ENCODE measurements at regions not wholly inside any gene's neighbourhood (a gene's known extent, or its start where the extent isn't known, plus 50 kb on each side); places are given as distances from the start of the nearest gene placed in this dataset.

DNA sequence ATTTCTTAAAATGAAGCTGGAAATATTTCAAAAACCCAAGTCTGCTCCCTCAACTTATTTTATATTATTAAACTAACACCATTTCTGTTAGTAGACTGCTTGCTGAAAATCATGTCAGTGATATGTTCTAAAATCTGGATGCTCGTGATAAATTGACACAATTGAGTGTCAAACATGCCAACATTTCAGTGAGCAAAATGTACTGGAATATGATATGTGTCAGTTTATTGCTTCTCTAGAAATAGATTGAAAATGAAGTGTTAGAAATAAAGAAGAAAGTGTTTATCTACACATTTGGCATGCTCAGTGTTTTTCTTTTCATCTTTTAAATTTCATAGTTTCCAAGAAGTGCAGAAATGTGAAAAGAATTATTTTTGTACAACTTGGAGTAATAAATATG, 624.6 kb downstream of the SI start:
- POLR2A ChIA-PET, result no interaction called here
- no peak for FAIRE-seq
- Histone ChIP-seq H3K4me2 (no peak overlapping the region), H3K27ac (no peak overlapping the region), H3K4me1 (no peaks in the 10 kb centered on the region), H3K4me3 (no peak overlapping the region), H3K9me3 (no peaks in the 10 kb centered on the region)
- no peak for DNase-seq (ENCODE audit: low read depth in 1 of 2, low spot score in 1 of 2)
- WGBS (ENCODE audit: missing lambda C conversion rate), result 44% methylated on average over 1 of the region's 1 CpG
- no peak for ATAC-seq
- TF ChIP-seq POLR2AphosphoS2 (conservative IDR thresholded peaks at IDR 0.05; ENCODE audit: low read length) (no peak), KDM1A (IDR thresholded peaks at IDR 0.05; ENCODE audit: low read depth) (no peak), TP53 (CRISPR knock-in tag; IDR thresholded peaks at IDR 0.05) (no peak), ESRRA (IDR thresholded peaks at IDR 0.05; ENCODE audit: borderline replicate concordance, low read length) (no peak), ZSCAN20 (CRISPR knock-in tag; IDR thresholded peaks at IDR 0.05) (no peak), PHF8 (IDR thresholded peaks at IDR 0.05; ENCODE audit: borderline replicate concordance, low read depth) (no peak), GATA3 (IDR thresholded peaks at IDR 0.05; ENCODE audit: borderline replicate concordance) (no peak), CBX2 (IDR thresholded peaks at IDR 0.05; ENCODE audit: borderline replicate concordance, low read depth) (no peak), MAFK (IDR thresholded peaks at IDR 0.05; ENCODE audit: partially characterized antibody) (no peak), HOXB5 (CRISPR knock-in tag; IDR thresholded peaks at IDR 0.05) (no peak)
- TF ChIP-seq, protein P1, sequence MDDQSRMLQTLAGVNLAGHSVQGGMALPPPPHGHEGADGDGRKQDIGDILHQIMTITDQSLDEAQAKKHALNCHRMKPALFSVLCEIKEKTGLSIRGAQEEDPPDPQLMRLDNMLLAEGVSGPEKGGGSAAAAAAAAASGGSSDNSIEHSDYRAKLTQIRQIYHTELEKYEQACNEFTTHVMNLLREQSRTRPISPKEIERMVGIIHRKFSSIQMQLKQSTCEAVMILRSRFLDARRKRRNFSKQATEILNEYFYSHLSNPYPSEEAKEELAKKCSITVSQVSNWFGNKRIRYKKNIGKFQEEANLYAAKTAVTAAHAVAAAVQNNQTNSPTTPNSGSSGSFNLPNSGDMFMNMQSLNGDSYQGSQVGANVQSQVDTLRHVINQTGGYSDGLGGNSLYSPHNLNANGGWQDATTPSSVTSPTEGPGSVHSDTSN (IDR thresholded peaks at IDR 0.05), result no peak
- TF ChIP-seq, protein P2, sequence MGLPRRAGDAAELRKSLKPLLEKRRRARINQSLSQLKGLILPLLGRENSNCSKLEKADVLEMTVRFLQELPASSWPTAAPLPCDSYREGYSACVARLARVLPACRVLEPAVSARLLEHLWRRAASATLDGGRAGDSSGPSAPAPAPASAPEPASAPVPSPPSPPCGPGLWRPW (IDR thresholded peaks at IDR 0.05), result no peak
- TF ChIP-seq, protein P3, sequence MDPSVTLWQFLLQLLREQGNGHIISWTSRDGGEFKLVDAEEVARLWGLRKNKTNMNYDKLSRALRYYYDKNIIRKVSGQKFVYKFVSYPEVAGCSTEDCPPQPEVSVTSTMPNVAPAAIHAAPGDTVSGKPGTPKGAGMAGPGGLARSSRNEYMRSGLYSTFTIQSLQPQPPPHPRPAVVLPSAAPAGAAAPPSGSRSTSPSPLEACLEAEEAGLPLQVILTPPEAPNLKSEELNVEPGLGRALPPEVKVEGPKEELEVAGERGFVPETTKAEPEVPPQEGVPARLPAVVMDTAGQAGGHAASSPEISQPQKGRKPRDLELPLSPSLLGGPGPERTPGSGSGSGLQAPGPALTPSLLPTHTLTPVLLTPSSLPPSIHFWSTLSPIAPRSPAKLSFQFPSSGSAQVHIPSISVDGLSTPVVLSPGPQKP (IDR thresholded peaks at IDR 0.05; ENCODE audit: low read depth, low read length), result no peak
- CTCF ChIA-PET, result no interaction called here

DNA sequence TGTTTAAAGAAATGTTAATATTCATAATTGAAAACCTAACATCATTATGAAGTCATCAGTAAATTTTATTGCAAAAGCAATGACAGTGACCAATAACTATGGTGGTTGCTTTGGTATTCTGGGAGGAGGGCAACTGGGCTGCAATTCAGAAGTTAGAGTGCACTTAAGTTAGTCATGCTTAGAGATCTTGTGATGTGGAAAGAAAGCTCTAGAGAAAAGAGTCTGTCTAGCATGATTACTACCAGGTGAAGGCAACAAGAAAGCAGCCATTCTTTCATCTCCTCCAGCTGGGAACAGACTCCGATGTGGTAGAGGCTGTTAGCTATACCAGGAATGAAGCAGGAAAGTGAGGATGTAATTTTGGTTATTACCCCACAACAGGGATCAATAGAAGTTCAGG, 625.6 kb downstream of the SI start:
- ATAC-seq (no peak), DNase-seq (ENCODE audit: low read depth in 1 of 2, low spot score in 1 of 2) (no peak), FAIRE-seq (no peak)
- H3K4me3 ChIP-seq, result no peak overlapping the region
- ChIA-PET POLR2A (no interaction called here), CTCF (no interaction called here)
- no peak for TF ChIP-seq RFX5 (IDR thresholded peaks at IDR 0.05)
- TF ChIP-seq GATA3 (IDR thresholded peaks at IDR 0.05; ENCODE audit: borderline replicate concordance), result no peak
- no peak for TF ChIP-seq SREBF2 (IDR thresholded peaks at IDR 0.05)
- TF ChIP-seq, protein P4, sequence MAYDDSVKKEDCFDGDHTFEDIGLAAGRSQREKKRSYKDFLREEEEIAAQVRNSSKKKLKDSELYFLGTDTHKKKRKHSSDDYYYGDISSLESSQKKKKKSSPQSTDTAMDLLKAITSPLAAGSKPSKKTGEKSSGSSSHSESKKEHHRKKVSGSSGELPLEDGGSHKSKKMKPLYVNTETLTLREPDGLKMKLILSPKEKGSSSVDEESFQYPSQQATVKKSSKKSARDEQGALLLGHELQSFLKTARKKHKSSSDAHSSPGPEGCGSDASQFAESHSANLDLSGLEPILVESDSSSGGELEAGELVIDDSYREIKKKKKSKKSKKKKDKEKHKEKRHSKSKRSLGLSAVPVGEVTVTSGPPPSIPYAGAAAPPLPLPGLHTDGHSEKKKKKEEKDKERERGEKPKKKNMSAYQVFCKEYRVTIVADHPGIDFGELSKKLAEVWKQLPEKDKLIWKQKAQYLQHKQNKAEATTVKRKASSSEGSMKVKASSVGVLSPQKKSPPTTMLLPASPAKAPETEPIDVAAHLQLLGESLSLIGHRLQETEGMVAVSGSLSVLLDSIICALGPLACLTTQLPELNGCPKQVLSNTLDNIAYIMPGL (CRISPR knock-in tag; IDR thresholded peaks at IDR 0.05; ENCODE audit: borderline replicate concordance), result no peak
- no peaks in the 10 kb centered on the region for H3K4me1 ChIP-seq
- no peaks in the 10 kb centered on the region for H3K9me3 ChIP-seq
- no peak overlapping the region for H3K4me2 ChIP-seq
- H3K27ac ChIP-seq, result no peak overlapping the region
- 67% methylated on average over 1 of the region's 1 CpG for WGBS (ENCODE audit: missing lambda C conversion rate)

DNA sequence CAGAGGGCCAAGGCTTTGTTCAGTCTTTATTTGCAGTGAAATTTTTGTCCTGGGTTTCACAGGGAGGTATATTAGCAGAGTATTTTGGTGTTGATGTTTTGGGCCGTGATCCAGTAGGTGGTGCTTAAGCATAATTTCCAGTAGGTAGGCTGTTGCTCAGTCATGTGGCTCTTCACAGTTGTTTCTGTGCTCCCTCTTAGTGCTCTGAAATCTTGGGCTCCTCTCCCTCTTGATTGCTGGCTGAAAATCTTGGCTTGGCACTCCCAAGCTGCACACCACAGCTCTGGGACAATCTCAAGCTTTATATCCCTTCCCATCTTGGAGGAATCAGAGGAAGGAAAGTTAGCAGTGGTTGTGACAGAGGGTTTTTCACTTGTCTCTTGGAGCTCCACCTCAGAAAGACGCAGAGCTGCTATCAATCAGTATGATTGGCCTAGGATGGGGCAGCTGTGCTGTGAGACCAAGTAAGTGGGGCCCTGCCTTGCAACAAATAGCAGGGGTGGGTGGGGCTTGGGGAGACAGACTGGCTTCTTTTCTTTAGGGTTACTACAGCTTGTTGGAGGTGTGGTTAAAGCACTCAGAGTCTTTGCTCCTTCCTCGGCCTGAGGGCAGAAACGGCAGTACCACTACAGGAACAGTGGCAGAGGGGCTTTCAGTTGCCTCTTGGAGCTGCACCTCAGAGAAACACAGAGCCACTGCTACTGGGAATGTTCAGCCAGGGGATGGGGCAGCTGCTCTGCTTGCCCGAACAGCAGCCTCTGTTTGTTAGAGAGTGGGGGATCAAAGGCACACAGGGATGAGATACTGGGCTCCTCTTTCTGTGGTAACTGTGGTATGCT, 627.0 kb downstream of the SI start:
- no peak overlapping the region for H3K4me2 ChIP-seq
- DNase-seq (ENCODE audit: low read depth in 1 of 2, low spot score in 1 of 2), result no peak
- H3K4me1 ChIP-seq, result no peaks in the 10 kb centered on the region
- ChIA-PET POLR2A (no interaction called here), CTCF (no interaction called here)
- no peak for ATAC-seq
- no peak for FAIRE-seq
- WGBS (ENCODE audit: missing lambda C conversion rate), result 76% methylated on average over 5 of the region's 5 CpGs
- H3K27ac ChIP-seq, result no peak overlapping the region
- H3K9me3 ChIP-seq, result no peaks in the 10 kb centered on the region
- H3K4me3 ChIP-seq, result no peak overlapping the region
- TF ChIP-seq, protein P5, sequence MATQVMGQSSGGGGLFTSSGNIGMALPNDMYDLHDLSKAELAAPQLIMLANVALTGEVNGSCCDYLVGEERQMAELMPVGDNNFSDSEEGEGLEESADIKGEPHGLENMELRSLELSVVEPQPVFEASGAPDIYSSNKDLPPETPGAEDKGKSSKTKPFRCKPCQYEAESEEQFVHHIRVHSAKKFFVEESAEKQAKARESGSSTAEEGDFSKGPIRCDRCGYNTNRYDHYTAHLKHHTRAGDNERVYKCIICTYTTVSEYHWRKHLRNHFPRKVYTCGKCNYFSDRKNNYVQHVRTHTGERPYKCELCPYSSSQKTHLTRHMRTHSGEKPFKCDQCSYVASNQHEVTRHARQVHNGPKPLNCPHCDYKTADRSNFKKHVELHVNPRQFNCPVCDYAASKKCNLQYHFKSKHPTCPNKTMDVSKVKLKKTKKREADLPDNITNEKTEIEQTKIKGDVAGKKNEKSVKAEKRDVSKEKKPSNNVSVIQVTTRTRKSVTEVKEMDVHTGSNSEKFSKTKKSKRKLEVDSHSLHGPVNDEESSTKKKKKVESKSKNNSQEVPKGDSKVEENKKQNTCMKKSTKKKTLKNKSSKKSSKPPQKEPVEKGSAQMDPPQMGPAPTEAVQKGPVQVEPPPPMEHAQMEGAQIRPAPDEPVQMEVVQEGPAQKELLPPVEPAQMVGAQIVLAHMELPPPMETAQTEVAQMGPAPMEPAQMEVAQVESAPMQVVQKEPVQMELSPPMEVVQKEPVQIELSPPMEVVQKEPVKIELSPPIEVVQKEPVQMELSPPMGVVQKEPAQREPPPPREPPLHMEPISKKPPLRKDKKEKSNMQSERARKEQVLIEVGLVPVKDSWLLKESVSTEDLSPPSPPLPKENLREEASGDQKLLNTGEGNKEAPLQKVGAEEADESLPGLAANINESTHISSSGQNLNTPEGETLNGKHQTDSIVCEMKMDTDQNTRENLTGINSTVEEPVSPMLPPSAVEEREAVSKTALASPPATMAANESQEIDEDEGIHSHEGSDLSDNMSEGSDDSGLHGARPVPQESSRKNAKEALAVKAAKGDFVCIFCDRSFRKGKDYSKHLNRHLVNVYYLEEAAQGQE (IDR thresholded peaks at IDR 0.05), result no peak
- TF ChIP-seq POLR2AphosphoS2 (conservative IDR thresholded peaks at IDR 0.05; ENCODE audit: low read length) (no peak), ESRRA (IDR thresholded peaks at IDR 0.05; ENCODE audit: borderline replicate concordance, low read length) (no peak), HOXB5 (CRISPR knock-in tag; IDR thresholded peaks at IDR 0.05) (no peak), HDAC2 (IDR thresholded peaks at IDR 0.05) (no peak), PHF8 (IDR thresholded peaks at IDR 0.05; ENCODE audit: borderline replicate concordance, low read depth) (no peak), EHMT2 (IDR thresholded peaks at IDR 0.05; ENCODE audit: low read depth) (no peak), EP300 (IDR thresholded peaks at IDR 0.05) (no peak)
- TF ChIP-seq, protein P6, sequence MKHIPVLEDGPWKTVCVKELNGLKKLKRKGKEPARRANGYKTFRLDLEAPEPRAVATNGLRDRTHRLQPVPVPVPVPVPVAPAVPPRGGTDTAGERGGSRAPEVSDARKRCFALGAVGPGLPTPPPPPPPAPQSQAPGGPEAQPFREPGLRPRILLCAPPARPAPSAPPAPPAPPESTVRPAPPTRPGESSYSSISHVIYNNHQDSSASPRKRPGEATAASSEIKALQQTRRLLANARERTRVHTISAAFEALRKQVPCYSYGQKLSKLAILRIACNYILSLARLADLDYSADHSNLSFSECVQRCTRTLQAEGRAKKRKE (CRISPR knock-in tag; IDR thresholded peaks at IDR 0.05; ENCODE audit: low read depth), result no peak
- TF ChIP-seq, protein P3 (IDR thresholded peaks at IDR 0.05; ENCODE audit: low read depth, low read length), result no peak

All from A549 (cell line).